Stromal cell of bone marrow (primary cell): ENCODE measurements at regions not wholly inside any gene's neighbourhood (a gene's known extent, or its start where the extent isn't known, plus 50 kb on each side); places are given as distances from the start of the nearest gene placed in this dataset.

Source experiments
- DNase-seq: peaks from one replicate; pipeline ENCODE4 v3.0.0-alpha.2; 2012; ENCODE audit warnings: low read depth

DNA sequence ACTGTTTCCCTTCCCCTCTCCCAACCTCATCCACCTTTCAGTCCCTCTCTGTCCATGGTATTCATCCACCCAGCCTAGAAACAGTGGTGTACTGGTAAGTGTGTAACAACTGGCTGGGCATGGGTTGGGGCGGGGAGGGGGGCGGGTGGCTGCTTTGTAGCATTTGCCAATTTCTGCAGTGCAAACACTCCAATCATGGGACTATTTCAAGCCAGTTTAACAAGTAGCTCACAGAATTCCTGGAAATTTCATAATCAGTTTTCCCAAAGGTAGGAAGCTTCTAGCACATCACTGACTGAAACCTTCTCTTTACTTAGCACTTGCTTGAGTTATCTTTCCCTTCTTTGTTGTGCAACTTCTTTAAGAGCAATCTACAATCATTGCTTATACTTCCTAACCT is 100.8 kb upstream of the WASF3 start:
- no peak for DNase-seq

DNA sequence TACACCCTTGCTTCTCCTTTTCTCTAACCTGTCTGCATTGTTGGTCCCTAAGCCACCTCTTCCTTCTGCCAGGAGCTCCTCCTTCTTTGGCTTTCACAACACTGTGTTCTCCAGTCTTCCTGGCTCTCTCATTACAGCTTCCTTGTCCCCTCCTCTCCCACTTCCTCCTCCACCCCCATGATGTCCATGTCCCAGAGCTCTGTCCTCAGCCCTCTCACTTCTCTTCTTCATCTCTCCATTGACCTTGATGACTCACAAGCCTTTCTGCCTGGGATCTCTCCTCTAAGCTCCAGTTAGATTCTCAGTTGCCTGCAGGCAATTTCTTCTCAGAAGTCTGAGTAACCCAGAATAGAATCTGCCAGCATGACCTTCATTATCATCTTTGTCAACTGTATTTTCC is 100.3 kb upstream of the WASF3 start:
- DNase-seq: no peak

DNA sequence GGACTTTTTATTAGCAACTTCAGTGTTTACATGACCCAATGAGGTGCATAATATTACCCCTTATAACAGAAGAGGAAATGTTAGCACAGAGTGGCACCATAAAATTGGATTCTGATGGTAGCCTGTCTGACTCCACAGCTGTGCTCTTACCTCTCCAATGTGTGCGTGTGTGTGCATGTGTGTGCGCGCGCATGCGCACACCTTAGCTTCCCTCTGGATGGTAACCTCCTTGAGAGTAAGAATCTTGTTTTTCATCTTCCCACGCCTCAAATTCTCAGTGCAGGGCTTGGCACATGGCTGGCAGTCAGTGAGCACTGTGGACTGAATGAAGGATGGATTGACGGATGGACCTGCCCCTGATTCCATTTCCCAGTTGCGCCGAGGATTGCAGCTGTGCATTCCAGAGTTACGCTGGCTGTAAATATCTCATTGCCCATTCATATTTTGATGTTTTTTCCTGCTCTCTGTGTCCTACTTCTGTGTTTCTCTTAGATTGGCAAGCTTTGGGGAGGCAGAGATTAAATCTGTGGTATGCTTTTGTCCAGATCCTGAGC is 99.2 kb upstream of the WASF3 start:
- DNase-seq: no peak

DNA sequence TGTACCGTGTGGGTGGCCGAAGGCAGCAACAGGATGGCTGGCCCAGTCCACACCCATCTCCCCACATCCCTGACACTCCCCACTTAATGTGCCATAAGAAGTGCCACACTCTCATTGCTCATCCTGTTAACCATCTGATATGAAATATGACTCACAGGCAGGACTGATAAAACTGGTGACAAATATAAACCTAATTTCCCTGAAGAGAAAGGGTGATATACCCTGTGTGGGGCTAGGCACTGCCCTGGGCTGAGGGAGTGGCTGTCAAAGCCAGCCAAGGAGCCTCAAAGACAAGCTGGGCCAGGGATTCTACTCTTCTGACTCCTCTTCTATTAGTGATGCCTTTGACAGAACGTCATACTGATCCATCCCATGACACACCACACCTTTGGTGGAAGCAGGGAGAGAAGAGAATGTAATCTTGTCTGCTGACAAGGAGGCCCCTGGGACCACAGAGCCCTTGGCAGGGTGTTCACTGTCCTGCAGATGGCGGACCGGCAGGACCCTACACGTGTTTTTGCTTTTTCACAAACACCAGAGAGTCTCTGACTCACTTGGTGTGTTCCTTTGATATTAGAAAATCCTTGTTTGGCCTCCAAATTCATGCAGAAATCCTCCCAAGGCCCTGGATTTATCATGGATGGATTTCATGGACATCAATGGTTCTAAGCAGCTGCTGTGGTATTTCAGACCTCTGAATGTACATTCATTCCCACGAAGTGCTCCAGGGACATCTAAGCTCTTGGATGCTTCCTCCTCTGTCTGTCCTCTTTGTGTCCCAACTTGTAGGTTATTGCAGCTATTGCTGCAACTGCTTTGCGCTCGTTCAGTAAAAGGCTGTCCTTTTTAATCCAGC is 98.0 kb upstream of the WASF3 start:
- DNase-seq: no peak

DNA sequence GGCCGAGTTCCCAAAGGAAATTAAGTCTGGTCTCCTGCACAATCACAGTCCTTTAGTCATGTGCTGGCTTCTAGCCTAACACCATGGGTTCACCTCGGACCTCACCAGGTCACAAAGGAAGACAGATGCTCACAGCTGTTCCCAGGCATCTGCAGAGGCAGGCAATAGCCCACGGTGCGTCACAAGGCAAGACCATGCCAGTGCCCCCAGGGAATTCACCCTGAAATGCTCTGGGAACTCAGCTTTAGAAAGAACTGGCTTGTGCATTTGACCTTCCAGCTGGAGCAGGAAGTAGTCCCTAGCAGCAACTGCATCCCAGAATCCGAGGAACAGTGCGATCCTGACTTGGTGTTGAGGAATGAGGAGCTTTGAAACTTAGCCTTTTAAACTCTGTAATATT is 96.8 kb upstream of the WASF3 start:
- no peak for DNase-seq

DNA sequence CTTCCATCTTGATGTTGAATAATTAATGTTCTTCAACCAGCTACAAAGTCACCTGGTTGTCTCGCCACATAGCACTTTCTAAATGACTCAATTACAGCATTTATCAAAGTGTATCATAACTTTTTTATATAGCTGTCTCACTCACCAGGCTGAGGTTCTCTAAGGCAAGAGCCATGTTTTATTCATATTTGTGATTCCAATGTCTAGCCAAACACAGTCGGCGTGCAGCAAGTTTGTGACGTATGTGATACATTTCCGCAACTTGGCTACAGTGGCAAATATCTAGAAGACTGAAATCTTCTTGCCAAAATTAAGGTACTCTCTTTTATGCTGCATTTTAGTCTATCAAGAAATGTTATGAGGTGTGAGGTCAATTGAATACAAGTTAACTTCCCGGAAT is 94.2 kb upstream of the WASF3 start:
- no peak for DNase-seq

DNA sequence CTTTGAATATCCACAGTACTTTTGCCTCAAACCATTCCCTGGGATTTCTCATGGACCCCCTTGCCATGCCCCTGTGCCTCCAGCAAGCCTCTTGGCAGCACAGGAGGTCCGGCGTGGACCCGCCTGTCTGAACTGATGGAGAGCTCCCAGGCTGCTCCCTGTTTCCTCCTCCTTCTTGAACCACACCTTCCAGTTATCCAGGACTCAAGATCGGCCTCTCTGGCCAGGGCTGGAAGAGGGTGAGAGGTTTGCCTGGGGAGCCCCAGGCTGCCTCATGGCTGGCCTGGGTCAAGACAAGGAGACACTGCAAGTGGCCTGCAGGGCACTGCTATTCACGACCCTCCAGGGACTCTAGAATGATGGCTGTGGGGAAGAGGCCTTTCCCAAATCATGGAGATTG is 93.6 kb upstream of the WASF3 start:
- DNase-seq: no peak

DNA sequence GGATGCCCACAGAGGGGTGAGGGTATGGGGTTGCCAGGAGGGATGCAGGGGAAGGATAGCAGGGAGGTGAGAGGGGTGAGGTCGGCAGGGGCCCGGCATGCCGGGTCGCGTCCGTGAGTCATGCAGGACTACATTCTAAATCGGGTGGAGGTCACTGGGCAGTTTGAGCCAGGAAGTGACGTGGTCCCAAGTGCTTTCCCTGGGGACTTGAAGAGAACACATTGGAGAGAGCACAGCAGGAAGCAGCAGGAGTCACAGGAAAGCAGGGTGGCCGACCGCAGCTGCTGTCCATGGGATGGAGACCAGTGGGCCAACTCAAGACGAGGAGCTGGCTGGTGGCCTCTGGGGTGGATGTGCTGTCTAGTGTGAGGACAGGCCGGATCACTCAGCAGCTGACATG is 92.0 kb upstream of the WASF3 start:
- DNase-seq: no peak

DNA sequence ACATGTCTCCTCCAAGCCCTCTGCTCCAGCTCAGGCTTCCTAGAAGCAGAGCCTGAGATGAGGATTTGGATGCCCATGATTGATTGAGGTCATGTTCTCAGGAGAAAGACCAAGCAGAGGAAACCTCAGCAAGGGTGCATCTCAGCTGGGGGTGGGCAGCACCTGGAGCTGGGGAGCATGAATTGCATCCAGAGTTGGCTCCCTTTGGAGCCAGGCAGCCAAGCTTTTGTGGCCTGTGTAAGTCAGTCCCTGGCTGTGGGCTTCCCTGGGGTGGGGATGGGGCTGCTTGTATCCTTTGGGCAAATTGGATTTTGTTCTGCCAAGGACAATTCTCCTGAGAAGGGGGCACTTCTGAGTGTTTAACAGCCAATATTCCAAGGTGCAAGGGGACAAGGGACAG is 91.5 kb upstream of the WASF3 start:
- DNase-seq: no peak

DNA sequence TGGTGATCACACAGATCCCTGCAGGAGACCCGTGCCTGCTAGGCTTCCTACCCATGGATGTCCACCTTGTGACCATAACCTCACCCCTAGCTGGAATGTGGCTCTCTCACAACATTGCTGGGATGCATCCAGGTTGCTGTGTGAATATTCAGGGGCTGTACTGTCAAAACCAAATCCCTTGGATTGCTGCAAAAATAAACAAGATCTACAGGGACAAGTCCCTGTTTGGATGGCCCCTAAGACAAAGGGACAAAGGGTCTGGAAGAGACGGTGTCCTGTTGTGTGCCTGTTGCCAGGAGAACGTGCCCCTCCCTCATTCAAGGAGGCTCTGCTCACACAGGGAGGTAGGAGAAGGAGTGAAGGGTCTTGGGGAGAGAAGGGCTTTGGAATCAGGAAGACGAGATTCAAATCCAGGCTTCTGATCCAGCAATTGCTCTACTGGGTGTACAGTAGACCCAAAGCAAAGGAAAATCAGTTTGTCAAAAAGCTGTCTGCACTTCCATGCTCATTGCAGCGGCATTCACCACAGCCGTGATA is 89.2 kb upstream of the WASF3 start:
- DNase-seq: no peak

DNA sequence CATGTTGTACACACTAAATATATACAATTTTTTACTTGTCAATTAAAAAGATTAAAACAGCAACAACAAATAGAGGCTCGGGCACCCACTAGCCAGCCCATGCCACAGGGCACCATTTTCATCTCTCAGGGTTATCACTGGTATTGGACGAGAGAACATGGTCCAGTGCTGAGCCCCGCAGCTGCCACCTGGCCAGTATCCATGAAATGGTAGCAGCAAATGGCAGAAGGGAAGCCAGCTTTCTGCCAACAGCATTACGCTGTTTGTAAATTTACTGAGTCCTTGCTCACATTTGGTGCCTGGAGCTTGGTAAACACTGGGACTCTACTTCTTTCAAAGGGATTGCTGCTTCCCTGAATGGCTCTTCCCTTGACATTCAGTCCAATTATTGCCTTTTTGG is 87.9 kb upstream of the WASF3 start:
- no peak for DNase-seq

DNA sequence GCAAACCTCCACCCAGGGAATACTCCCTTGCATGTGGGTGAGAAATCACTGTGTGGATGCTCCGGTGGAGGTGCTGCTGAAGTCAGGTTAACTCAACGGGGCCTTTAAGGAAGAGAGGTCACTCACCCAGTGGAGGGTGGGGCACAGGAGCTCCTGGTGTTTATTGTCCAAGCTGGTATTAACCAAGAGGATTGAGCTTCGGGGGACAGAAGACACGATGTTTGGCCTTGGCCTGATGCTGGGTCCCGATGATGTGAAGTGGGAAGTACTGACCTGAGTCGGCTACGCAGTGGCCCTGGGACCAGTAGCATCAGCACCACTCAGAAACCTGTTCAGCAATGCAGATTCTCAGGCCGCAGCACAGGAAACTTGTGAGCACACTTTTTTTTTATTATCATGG is 85.7 kb upstream of the WASF3 start:
- DNase-seq: no peak

DNA sequence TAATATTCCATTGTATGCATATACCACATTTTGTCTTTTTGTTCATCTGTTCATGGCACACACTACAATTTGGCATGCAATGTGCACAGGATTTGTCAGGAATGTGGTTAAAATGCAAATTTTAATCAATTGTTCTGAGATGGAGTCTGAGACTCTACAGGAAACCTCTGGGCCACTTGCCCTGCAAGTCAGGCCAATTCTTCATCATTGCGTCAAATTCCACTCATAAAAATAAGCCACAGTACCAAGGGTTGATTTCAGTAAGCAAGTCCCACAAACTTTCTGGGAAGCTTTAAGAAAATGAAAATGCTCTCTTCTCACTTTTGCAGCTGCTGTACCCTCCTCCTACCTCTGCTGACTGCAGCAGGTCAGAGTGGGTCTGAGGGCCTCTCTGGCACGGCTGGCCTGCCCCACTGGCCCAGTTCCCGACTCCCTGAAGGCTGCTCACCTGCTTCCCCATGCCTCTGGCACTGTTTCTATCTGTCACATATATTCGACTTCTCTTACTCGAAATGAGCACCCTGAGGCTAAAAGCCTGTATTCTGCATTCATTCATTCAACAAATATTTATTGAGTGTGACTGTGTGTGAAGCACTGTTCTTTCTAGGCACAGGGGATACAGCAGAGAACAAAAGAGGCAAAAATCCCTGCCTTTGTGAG is 83.8 kb upstream of the WASF3 start:
- DNase-seq: no peak

DNA sequence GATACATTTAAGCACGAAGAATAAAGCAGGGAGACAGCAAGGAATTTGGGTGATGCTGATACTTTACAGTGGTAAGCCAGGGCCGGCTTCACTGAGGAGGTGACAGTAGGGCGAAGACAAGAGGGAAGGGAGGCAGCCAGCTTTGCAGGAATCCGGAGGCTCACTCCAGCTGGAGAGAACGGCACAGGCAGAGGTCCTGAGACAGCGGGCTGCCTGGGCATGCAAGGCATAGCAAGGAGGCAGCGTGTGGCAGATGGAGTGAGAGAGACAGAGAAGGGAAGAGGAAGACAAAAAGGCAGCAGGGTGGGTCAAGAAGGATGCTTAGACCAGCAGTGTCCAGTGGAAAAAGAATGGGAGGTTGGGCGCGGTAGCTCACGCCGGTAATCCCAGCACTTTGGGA is 83.2 kb upstream of the WASF3 start:
- no peak for DNase-seq

DNA sequence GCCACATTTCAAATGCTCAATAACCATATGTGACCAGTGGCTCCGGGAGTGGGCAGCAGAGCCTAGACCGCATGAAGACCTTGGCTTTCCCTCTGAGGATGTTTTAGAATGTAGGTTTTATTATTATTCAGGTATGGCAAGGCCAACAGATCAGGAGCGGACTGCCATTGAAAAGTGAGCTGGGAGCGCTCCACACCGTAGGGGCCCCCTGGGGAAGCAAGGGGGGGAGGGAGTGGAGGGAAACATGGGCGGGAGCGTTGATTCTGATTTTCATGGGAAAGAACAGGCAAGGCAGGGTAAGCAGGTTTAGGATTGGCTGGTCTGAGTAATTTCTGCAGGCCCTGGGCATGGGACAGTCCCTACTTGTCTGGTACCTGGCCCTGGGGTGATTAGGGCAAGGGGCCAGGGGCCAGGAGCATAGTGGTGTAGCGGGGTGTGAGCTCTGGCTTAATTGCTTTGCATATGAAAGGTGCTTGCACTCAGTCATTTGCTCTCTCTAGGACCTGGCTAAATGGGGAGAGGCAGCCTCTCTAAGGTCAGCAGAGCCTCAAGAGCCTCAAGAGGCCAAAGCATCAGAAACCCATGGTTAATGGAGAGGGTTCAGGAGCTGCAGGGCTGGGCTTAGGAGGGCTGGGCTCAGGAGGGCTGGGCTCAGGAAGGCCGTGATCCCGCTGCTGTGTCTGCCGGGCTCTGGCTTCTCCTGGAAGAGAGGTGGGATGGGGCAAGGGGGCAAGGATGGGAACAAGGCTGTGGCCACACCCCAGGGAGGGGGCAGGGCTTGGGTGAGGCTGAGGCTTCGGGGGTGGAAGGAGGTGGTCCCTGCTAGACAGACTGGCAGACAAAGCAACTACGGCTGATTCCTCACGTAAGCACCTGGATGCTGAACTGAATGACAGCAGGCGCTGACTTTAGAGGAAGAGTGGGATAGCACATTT is 82.0 kb upstream of the WASF3 start:
- DNase-seq: no peak

DNA sequence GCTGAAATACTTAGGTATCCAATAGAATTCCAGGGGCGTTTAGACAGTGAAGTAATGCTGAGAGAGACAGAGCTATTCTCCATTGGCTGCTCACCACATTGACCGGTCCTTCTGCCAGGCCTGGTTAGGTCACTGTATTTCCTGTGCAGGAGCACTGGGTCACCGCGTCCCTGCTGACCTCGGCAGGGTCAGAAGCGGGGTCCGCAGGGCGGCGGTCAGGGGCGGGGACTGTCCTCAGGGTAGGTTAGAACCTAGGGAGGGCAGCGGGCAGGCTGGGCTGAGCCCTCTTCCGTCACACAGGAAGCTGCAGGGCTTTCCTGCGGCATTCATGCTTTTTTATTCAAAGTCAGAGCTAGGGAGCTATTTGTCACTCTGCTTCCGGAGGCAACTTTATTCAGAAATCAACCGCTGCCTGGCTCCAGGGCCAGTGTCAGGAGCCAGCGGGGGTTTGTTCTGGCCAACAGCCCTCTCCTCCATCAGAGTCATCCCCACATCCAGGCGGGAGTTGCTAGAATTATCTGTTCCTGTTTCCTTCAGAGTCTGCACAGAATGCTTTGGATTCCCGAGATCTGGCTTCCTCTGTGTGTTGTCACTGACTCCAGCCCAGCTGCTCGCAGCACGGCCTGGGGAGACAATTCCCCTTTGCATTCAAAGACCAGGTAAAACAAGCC is 81.2 kb upstream of the WASF3 start:
- no peak for DNase-seq

DNA sequence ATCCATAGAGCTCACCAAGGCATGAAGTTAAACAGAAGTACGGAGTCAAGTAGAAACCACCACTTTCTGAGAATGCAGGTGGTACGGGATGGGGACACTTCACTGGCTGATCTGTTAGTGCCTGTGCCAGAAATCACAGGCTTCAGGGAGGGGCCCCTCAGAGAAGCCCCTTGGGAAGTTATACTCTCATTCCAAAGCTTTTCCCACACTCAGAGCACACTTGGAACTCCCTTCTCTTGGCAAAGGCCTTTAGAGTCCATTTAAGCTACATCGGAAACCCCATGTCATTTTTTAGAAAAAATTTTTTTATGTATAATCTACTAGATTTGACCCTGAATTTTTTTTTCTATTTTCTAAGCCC is 80.7 kb upstream of the WASF3 start:
- DNase-seq: no peak

DNA sequence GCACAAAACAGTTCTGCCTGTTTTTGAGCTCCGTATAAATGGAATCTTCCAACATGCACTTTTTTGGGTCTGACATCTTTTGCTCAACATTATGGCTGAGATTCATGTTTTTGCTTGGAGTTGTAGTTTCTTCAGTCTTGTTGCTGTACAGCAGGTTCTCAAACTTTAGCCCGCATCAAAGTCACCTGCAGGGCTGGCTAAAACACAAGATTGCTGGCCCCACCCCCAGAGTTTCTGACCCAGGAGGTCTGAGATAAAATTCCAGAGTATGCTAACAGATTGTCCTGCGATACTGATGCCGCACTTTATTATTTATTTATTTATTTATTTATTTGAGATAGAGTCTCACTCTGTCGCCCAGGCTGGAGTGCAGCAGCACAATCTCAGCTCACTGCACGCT is 79.8 kb upstream of the WASF3 start:
- DNase-seq: no peak

DNA sequence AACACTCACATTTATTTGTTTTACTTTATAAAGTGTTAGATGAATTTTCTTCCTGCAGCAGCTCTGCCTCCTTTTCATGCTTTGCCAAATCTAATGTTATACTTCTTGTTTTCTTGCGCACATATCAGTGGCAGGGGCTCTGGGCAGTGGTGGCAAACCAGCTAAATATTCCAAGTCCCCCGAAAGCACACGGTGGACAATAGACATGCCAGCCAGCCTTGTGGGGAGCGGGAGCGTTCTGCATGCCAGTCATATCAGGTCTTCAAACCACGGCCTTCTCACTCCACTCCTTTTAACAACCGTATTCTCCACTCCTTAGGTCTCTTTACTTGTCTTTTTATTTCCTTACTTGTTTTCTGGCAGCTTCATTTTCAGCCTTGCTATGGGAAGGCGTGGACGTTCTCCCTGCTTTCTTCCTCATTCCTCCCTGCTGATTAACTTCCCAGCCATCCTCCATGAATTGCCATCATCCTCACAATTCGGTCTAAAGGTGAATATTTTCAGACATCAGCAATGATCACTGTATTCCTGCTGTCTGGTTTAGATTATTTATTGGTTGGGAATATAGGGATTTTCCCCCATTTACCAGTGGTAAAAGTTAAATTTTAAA is 77.1 kb upstream of the WASF3 start:
- no peak for DNase-seq

DNA sequence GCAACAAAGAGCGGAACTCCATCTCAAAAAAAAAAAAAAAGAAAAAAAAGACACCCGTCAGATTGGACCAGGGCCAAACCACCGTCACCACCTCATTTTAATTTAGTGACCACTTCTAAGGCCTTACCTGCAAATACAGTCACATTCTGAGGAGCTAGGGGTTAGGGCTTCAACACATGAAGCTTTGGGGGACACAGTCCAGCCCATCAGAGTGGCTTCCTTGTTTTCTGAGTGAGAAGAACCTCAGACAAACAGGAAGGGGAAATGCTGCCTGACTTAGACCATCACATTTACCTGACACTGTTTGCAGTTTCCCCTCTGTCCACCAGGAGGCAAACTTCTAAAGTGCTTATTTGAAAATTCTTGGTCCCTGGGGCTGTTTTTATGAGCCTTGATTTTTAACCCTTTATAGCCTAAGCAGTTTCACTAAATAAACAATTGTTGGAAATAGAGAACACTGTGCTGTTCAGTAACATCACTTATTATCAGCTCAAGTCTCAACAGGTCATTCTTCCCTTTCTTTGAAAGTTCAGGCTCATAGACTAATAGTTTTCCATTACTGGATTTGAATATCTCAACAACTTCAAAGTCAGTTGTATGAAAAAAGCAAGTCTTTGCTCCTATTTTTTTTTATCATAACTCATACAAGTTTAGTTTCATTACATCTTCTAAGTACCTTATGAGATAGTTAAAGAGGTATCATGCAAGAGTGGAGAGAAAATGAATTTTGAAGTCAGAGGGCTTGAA is 74.9 kb upstream of the WASF3 start:
- peak; percentile 54 for DNase-seq

DNA sequence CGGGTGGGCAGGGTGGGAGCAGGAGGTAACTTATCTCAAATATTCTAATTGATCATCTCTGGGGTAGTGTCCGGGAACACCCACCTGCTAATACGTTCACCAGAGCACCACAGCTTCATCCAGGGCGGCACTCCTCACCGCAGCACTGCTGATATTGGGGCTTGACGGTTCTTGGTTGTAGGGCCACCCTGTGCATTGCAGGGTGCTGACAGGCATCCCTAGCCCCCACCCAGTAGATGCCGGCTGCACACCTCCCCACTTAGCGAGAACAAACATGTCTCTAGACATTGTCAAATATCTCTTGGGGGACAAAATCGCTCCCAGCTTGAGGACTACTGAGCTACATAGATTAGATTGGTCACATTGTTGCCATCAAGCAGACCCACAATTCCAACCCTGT is 73.9 kb upstream of the WASF3 start:
- no peak for DNase-seq
